Retinal pigment epithelial cell (primary cell): ENCODE measurements at regions not wholly inside any gene's neighbourhood (a gene's known extent, or its start where the extent isn't known, plus 50 kb on each side); places are given as distances from the start of the nearest gene placed in this dataset.

Experiments
- DNase-seq: peaks from one replicate; pipeline ENCODE4 v3.0.0-alpha.2; 2010; ENCODE audit warnings: low read depth
- H3K4me3 ChIP-seq: 2 replicates; pipeline ENCODE4 v1.5.1; 2011; ENCODE audit warnings: mild to moderate bottlenecking, low read length, control low read depth, moderate library complexity
- TF ChIP-seq, protein P1 (sequence below): conservative IDR thresholded peaks from 2 replicates; pipeline ENCODE4 v1.5.1; 2011; ENCODE audit warnings: low read depth, low read length, control low read depth, inconsistent platforms

DNA sequence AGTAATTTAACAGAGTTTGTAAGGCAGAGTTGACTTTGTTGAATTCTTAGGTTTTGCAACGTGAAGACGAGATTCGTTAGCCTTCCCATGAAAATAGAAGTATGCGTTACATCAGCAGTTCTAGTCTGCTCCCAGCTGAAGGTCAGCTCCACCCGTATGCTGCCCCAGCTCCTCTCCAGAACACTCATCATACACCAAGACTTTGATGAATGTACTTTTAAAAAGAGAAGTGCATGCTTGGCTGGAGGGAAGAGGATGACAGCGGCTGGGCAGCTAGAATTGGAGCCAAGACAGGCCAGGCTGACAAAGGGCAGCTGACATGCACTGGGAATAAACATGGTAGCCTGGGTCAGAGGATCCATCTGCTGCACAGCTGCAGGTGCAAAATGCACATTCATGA, 166.3 kb upstream of the ARGLU1 start:
- H3K4me3 ChIP-seq = no peak overlapping the region
- TF ChIP-seq, protein P1, sequence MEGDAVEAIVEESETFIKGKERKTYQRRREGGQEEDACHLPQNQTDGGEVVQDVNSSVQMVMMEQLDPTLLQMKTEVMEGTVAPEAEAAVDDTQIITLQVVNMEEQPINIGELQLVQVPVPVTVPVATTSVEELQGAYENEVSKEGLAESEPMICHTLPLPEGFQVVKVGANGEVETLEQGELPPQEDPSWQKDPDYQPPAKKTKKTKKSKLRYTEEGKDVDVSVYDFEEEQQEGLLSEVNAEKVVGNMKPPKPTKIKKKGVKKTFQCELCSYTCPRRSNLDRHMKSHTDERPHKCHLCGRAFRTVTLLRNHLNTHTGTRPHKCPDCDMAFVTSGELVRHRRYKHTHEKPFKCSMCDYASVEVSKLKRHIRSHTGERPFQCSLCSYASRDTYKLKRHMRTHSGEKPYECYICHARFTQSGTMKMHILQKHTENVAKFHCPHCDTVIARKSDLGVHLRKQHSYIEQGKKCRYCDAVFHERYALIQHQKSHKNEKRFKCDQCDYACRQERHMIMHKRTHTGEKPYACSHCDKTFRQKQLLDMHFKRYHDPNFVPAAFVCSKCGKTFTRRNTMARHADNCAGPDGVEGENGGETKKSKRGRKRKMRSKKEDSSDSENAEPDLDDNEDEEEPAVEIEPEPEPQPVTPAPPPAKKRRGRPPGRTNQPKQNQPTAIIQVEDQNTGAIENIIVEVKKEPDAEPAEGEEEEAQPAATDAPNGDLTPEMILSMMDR = no peak
- DNase-seq = no peak

DNA sequence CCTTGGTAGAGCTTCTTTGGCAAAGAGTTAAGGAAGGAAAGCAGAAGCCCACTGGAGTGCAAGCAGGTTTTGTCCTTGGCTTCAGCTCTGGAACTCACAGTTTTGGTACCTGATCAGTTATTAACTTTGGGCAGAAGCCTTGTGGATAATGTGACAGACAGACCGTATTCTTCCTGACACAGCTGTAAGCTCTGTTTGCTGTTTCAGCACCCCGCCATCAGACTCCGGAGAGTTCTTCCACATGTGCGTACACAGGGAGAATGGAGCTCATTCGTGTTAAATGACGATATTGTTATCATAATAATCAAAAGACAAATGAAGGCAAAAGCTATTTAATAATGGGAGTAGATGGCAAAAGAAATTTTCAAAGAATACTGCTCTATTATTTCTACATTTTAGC, 155.1 kb upstream of the ARGLU1 start:
- DNase-seq = no peak
- TF ChIP-seq, protein P1 = no peak
- H3K4me3 ChIP-seq = no peak overlapping the region

DNA sequence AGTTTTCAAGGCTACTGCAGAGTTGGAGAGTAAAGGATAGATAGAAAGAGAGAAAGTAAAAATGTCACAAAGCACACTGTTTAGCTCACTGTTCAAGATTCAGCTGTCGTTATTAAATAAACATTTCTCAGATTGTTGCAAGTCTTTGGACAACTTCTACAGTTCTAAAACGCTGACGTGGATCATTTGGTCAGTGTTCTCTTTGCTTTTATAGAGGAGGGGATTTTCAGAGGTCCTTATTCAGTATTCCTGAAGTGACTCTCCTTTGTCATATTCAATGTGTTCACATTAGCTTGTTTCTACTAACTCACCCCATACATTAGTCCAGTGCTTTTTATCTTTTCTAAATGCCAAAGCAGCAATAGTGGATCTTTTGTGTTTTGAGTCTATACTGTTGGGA, 154.7 kb upstream of the ARGLU1 start:
- no peak for DNase-seq
- no peak overlapping the region for H3K4me3 ChIP-seq
- TF ChIP-seq, protein P1 = no peak

DNA sequence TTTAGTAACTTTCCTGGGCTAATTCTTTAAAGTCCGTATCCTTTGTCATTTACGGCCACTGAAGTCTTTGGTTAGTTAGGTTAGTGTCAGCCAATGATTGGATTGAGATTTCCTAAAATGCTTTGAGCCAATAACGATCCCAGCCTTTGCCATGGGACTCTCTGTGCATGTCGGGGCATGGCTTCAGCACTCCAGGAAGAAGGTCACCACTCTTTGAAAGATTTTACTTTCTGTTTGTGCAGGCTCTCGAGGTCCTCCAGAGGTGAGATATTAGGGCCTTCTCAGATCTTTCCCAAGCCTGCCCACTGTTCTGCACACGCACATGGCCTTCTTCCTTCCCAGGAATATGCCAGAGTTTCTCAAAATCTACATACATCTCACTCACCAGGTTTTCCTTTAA, 153.7 kb upstream of the ARGLU1 start:
- DNase-seq = no peak
- H3K4me3 ChIP-seq = no peak overlapping the region
- TF ChIP-seq, protein P1 = no peak

DNA sequence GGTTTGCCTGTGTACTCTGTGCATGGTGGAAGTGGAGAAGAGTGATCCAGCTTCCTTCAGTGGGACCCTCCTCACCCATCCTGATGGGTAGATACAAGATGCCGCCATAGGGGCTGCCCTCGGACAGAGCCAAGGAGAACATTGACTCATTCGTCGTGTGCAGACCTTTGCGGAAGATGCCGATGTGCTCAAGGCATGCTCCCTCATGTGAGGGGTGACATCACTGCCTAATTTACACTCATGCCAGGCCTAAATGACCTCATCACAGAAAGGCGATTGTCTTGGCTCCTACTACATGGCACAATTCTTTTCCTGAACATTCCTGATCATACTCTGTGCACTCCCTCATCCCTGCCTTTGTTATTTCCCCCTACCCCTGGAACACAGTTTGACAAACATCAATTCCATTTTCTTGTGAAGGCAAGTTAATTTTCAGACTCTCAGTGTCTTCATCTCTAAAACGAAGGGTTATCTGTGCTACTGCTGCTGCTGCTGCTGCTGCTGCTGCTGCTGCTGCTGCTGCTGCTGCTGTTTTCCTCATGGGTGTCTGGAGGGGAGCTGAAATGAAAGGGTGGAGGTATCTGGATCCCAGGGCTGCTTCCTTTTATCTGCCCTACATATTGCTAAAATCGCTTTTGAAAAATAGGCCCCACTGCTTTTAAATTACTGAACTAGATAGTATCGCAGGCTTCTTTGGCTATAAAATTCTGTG, 146.5 kb upstream of the ARGLU1 start:
- TF ChIP-seq, protein P1 = no peak

DNA sequence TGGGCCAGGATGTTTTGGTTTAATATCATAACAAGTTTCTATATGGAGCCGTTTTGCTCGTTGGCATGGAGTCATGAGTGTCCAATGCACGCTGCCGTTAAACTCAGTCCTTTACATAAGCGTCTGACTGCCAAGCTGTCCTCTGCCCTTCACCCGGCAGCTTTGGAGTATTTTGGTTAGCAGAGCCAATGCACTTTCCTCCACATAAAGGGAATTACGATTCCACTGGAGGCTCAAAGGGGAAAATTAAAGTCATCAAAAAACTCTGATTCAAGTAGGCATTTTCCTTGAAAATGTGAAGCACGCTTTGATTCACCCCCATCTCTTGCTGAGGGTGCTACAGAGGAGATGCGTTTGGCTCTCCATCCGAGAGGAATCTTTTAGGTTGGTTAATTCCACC, 144.4 kb upstream of the ARGLU1 start:
- H3K4me3 ChIP-seq = no peak overlapping the region
- no peak for DNase-seq
- TF ChIP-seq, protein P1 = no peak

More for the DNA sequence above, 146.5 kb upstream of the ARGLU1 start:
- DNase-seq = no peak
- H3K4me3 ChIP-seq = no peak overlapping the region

DNA sequence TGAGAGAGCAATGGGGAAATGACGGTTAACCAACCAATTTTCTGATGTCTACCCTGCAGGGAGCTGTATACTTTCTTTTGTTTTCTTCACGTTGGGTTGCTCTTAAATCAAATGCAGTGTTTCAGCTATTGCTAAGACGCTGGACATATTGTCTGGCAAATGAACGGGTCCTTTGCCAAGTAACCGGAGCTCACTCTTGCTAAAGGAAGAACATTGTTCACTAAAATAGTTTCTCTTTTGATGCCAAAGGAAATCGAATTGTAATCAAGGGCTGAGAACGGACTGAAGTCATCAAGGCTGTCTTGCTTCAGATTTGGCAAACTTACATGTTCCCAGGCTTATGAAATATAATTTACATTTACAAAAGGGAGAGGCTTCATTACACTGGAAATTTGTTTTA, 142.3 kb upstream of the ARGLU1 start:
- H3K4me3 ChIP-seq = no peak overlapping the region
- TF ChIP-seq, protein P1 = no peak
- DNase-seq = no peak
